CD4-positive, alpha-beta T cell treated with Interleukin-15 for 1 hour (primary cell): ENCODE measurements at regions not wholly inside any gene's neighbourhood (a gene's known extent, or its start where the extent isn't known, plus 50 kb on each side); places are given as distances from the start of the nearest gene placed in this dataset.

Experiments used
- DNase-seq: peaks from one replicate; pipeline ENCODE4 v3.0.0-alpha.2; 2020

GRCh38 chr3:118811236-118811732, 223.4 kb downstream of the IGSF11 start:
- DNase-seq = no peak

GRCh38 chr3:118813472-118813871, 221.2 kb downstream of the IGSF11 start:
- DNase-seq = no peak

- DNase-seq = peak; percentile 27
Observed at GRCh38 chr3:118817748-118818165, 216.9 kb downstream of the IGSF11 start.

- no peak for DNase-seq
Observed at GRCh38 chr3:118818386-118818785, 216.3 kb downstream of the IGSF11 start.

- no peak for DNase-seq
Observed at GRCh38 chr3:118823626-118824025, 211.0 kb downstream of the IGSF11 start.

GRCh38 chr3:118827446-118827845, 207.2 kb downstream of the IGSF11 start:
- DNase-seq = no peak

- no peak for DNase-seq
Observed at GRCh38 chr3:118828351-118828750, 206.3 kb downstream of the IGSF11 start.

GRCh38 chr3:118833075-118833474, 201.6 kb downstream of the IGSF11 start:
- DNase-seq = no peak

GRCh38 chr3:118838871-118839270, 195.8 kb downstream of the IGSF11 start:
- no peak for DNase-seq

GRCh38 chr3:118842147-118842863, 192.3 kb downstream of the IGSF11 start:
- no peak for DNase-seq

- DNase-seq = no peak
Observed at GRCh38 chr3:118846176-118846575, 188.5 kb downstream of the IGSF11 start.
